ENCODE measurements at regions not wholly inside any gene's neighbourhood (a gene's known extent, or its start where the extent isn't known, plus 50 kb on each side); places are given as distances from the start of the nearest gene placed in this dataset.

DNA sequence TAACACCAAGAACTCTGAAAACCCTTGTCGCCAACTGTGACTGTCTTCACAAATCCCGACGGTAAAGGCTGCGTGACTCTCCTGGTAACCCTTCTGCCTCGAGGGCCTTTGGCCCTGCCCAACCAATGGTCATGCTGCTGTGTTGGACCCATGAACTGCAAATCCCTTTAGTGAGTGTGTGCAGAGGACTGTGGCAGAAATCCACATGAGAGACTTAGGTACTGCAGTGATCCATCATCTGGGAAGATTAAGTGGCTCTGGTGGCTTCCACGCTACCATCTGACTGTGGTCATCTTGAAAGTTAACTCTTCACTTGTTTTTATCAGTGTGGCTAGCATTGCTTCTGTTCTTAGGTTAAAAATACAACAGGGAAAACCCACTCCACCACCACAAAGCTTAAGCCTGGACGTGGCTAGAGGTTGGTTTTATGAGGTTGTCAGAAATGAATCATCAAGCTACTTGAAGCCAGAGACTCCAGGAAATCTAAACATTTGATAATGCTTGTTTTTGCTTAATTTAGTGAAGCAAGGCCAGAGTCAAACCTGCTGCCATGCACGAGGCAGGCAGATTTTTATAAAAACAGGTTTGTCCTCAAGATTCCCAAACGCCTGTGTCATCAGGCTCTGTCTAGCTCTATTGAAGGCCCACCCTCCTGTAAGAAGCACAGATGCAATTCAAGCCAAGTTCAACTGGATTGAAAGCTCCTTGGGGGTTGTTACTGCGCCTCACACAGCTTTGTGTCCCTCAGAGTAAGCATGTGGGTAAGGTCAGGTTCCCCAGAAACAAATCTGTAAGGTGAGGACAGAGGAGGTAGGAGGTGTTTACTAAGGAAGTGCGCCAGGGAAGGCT, 52.7 kb upstream of the ERCC6L2 start:
- DNase-seq = no peak

DNA sequence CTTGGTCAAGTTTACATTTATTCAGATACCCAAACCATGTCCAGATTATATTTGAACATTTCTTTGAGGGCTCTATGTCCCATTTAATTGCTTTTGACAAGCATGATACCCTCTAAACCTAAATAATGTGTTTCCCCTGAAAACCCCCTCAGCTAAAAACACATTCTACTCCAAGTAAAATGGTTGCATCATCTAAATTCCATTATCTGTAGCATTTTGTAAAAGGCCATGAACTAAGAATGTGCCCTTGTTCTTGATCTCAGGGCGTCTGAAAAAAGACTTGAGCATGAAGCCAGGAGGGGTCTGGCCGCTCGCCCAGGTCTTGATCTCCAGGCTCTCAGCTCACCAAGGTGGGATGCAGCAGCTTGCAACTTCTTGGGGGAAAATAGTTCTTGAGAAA, 53.5 kb upstream of the ERCC6L2 start:
- DNase-seq = no peak

DNA sequence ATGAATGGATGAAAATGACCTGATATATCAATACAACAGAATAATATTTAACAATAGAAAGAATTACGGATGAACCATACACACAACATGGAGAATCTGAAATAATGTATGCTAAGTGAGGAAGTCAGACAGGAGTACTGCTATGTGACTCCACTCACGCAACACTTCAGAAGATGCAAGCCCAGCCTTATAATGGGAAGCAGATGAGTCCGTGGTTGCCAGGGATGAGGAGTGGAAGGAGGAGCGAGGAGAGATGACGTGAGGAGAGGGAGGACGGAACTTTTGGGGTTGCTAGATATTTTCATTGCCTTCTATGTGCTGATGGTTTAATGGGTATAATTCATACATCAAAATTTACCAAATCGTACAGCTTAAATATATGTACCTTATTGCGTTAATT, 55.4 kb upstream of the ERCC6L2 start:
- no peak for DNase-seq

DNA sequence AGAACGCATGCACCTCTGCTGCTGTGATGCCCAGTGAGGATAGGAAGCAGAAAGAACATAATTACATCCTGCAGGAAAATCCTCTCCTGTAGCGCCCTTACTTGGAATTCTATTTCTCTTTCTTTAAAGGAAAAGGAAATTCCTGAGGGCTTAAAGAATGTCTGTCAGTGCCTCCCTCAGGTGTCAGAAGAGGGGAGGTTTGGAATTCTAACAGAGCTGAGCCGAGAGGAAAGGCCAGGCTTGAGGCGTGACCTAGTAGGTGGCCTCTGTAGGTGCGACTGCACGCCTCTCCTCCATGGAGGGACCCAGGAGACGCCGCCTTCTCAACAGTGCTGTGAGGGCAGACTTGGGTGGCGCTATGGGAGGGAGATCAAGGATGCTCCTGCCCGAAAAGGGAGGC, 55.9 kb upstream of the ERCC6L2 start:
- no peak for DNase-seq

DNA sequence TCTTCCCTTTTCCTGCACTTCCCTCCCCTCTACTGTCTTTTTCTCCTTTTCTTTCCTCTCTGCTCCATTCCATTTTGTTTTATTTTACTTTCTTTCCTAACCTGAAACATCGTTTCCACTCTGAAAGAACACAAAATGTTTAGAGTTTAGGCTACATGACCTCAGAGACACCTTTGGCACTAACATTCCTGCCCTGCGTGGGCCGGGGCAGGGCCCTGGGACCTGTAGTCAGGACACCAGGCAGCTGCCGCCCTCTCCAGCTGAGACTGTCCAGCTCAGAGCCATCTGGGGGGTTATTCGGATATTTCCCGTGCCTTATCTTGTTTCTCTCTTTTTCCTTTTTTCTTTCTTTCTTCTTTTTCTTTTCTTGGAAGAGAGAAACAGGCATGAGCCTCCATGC, 58.3 kb upstream of the ERCC6L2 start:
- DNase-seq = no peak

DNA sequence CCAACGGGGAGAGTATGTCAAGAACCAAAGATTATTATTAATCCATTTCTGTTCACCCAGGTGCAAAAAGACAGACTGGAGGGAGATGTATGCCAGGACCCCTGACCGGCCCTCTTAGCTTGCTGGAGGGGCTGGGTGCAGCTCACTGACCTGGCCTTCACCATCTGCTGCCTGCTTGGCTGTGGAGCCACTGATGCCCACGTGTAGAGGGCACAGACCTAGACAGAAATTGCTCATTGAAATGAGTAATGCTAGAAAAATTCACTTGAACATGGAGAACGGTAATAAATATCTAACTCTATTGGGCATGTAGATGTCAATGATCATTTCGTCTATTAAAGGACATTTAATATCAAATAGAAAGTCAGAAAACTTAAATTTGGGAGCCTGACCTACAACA, 58.8 kb upstream of the ERCC6L2 start:
- DNase-seq = no peak

DNA sequence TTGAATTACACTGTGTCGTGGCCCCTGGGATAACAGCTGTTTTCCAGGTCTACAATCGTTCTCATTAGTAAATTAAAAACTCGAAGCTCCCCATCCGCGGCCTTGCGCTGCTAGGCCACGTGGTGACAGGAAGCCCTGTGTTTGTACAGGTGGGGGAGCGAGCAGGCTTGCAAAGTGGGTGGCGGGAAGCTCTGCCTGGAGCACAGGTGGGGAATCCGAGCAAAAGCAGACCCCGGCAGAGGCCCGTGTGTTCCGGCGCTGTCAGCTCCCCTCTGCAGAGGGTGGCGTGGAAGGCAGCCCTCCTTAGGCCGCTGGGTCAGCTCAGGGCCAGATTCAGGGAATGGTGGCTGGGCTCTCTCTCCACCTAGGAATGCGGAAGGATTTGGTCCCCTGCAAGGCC, 59.5 kb upstream of the ERCC6L2 start:
- DNase-seq = no peak

DNA sequence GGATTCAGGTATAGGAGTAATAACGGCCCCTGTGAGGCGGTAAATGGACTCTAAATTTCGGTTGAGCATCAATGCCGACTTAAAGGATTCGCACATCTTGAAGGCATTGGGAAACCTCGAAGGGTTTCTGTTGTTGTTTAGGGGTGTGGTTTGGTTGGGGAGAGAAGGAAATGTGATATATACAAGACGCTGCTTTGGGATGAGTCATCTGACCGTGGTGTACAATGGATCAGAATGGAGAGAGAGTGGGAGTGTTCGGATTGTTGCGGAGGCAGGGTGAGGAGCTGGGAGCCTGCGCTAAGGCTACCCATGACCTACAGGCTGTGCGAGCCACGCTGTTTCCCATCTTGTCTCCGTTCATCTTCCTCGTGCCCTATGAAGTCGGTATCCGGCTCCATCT, 60.4 kb upstream of the ERCC6L2 start:
- no peak for DNase-seq

DNA sequence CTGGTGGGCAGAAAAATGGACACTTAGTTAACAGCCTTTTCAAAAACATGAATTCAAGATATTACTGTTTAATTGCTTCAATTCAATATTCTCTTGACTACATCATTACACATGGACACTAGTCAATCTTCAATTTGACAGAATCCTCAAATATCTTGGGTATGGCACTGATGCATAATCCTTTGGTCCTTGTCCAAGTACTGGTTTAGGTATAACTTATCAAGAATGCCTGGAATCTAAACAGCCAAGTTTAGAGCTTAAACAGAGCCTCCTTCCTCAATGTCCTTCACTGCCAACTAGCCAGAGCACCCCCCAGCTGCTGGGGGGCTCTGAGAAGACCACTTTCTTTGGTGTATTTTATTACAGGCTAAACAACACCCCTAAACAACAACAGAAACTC, 61.6 kb upstream of the ERCC6L2 start:
- no peak for DNase-seq

DNA sequence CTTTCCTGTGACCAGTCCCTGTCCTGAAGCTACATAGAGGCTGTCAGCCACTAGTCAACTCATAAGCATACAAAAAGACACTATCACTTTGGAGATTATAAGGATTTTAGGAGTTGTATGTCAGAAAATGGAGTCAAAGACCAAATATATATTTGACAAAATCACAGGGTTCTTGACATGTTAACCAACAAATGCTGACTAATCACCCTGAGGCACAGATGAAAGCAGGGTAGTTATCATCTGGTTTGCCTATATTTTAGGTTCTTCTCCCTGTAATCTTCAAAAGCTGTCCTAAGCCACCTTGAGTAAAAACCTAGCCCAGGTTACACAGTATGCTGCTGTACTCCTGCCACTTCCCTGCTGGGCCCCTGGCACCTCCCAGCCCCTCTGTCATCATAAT, 64.7 kb upstream of the ERCC6L2 start:
- no peak for DNase-seq

DNA sequence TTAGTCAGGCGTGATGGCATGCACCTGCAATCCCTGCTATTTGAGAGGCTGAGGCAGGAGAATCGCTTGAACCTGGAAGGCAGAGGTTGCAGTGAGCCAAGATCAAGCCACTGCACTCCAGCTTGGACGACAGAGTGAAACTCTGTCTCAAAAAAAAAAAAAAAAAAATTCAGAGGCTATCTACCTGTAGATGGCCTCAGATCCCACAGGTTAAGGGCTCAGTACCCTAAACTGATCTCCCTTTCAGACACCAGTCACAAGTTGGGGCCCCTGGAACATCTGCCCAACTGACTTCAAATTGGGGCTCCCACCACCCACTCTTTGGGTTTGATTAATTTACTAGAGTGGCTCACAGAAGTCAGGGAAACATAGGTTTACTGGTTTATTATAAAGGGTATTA, 65.4 kb upstream of the ERCC6L2 start:
- DNase-seq = no peak

DNA sequence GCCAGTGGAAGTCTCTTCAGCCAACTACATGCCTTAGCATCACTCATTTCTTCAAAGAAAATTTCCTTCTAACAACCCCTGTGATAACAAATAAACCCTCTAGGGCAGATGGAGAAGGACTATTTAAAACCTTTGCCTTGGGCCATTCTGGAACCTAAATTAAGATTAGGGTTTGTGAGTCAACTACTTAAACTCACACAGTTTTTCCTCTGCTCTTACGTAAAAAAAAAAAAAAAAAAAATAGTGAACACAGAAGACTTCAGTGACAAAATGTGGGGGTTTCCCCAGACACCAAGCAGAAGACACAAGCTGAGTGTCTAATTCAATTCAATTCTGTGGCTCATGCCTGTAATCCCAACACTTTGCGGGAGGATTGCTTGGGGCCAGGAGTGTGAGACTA, 65.8 kb upstream of the ERCC6L2 start:
- no peak for DNase-seq

DNA sequence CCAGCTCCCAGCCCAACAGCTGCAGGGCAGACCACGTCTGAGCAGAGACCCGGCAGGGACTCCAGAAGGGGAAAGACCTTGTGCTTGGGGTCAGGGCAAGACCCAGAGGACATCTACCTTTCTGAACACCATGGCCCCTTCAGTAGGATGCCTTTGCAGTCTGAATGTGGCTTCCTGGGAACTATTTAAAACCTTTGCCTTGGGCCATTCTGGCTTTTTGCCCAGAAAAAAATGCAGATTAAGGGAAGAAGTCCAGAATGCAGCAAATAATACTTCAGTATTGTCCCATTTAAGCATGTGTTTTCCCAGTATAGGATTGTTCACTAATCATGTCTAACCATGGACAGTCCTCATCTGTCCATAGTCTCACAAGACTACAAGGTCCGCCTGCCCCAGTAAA, 67.5 kb upstream of the ERCC6L2 start:
- no peak for DNase-seq

DNA sequence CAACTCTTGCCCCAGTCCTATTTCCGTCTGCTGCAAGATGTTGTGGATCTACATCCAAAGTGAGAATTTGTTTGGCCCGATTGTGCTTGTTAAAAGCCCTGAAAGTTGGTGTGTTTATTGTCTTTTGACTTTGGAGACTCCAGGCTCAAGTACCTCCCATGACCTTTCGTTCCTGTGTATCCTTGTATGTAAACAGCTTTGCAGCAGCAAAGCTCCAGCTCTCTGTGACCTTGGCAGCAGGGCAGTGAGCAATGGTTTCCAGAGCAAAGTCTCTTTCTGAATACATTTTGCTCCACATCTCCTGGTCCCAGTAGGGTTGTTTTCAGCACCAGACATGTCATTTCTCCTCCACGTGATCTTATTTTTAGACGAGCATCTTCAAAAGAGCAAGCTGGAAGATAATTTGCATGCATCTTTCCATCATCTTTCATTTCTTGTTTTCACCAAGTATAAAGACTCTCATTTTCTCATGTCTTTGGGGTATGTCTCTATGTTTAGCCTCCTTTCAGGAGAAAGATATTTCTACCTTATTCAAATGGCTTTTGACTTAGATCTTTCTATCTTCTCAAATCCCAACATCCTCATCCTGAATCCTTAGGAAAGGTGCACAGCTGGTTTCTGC, 68.1 kb upstream of the ERCC6L2 start:
- DNase-seq = no peak

DNA sequence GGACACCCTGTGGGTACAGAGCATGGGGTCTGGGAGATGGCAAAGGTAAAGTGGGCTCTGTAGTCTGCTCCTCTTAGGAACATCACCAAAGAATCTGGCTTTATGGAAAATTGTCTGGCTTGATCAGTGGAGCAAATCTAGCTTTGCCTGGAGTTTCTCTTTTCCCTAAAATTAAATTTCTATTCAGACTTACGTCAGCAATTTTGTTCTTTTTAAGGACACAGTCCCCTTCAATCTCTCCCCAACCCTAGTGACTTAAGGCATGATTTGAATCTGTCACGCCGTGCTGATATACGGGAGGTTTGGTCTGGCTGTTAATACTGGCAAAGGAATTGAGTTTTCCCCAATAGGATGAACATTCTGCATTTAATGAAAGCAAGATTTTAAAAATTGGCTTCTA, 72.3 kb upstream of the ERCC6L2 start:
- DNase-seq = no peak

DNA sequence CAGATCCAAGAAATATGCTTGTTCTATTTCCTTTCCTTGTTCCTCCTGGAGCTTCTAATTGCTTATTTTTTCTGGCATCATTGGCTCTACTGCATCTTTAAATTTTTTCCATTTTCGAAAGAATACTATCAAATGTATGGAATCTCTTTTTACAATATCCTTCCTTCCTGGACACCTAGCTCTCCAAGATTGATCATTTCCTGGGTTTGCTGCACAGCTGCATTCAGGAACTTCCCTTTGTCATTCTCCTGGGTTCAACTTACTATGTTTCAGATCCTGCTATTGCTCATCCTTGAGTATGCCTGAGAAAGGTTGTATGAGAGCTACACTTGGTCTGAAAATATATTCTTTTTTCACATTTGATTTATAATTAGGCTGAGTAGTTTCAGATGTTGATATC, 73.7 kb upstream of the ERCC6L2 start:
- no peak for DNase-seq

DNA sequence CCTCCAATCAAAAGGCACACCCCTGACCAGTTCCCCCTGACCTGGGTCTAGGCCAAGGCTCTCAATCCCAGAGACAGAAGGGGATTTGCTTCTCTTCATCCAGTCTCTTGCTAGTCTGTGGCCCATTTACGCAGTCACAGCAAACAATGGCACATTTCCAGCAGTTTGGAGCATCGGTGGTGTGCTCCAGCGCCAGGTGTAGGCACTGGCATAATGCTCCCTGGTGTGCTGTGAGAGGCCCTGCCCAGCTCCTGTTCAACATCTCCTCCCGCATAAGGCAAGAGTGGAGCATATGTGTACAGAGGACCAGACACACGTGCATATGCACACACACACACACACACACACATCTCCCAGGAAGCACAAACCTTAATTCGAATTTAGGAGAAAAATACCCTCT, 79.5 kb upstream of the ERCC6L2 start:
- DNase-seq = no peak

DNA sequence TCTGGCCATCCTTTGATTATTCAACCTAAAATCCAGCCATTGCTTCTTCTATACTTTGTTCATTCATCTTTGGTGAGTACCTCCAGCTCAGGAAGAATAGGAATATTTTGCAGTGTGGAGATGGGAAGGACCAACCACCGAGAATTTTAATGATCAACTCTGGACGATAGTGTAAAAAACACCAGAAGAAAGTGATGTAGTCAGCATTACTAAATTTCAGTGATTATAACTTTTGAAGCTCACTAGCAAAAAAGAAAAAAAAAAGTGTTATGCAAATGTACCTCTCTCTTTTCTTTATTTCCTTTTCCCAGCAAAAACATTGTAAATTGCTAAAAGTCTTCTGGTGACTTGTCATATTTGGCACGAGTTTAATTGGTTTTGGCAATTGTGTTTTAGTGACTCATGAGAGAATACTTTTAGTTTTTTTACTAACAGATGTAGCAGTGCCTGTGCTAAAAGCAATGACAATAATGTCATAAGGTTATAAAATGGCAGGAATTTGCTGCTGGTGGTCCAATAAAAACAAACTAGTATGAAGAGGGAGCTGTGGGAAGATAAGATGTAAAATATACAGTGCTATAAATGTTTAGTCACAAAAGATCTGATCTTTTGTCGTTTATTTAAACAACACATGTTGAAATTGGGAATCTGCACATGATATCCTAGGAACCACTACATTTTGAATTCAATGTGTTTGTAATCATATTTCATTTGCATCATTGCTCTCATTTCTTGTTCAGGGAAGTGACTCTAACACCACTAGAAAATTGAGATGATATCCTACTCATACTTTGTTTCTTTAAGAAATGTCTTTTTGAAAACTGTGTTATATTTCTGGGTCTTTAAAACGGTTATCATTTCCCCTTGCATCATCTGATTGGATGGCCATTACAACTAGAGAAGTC, 81.3 kb upstream of the ERCC6L2 start:
- no peak for DNase-seq

DNA sequence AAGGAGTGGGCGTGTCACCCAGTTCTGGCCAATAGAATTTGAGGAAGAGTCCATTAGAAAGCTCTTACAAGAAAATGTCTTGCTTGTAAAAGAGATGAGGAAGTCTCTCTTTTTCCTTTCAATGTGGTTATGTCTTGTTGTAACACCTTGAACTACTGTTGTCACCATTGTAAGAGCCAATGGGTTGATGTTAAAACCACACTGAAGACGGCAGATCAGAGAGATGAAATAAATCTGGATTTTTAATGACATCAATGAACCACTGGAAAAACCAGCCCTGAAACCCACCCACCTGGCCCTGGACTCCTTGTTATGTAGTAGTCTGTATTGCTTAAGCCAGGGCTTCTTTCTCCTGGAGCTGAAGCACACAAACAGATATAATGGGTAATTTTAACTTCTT, 83.8 kb upstream of the ERCC6L2 start:
- no peak for DNase-seq

DNA sequence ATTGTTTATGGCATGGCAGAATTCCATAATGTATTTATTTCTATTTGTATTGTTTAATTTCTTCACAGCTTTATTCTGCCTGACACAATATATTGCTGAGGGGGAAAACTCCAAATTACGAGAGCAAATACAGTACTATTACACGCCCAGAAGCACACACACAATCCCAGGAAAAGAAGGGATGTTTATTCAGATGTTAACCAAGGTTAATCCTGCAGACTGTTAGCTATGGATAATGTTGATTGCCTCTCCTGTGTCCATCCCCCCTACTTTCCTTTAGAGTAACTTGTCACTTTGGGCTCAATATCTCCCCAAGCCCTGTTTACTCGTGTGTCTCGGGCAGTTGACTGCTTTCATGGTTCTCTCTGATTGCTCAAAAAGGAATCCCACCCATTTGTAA, 84.2 kb upstream of the ERCC6L2 start:
- DNase-seq = no peak

DNA sequence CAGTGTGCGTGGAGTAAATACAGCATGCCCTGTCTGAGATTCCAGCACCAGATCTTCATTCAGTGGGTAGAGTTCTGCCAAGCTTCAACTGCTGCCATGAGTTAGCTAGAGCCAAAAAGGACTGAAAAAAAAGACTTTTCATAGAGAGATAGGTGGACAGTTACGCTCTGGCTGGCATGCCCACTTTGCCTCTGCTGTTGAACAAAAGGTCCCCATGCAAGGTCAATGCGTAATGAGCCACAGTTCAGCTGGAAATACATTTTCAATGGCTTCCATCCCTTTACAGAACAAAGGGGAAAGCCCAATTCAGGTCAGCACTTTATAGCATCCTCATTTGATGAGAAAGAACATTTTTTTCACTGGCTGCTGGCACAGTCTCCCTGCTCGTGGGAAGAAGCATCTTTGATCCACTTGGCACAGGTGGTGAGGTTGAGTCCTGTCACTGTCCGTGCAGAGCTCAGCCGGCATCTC, 86.9 kb upstream of the ERCC6L2 start:
- DNase-seq = no peak

DNA sequence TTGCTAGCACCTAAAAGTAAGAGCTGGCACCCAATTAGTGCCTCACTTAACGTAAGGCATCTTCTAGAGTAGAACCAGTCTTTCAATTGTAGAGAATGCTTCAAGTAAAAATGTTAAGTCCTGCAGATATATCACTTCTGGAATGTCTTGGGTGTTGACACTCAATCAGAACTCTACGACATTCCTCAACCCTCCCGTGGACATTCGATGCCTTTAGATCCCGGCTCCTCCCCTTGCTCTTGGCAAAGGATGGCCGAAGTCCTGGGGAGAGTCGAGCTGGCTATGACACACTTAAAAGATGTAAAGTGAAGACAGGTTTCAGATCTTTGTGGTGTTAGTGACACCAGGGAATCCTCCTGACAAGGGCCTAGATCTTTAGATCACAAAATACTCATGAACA, 87.5 kb upstream of the ERCC6L2 start:
- DNase-seq = no peak

DNA sequence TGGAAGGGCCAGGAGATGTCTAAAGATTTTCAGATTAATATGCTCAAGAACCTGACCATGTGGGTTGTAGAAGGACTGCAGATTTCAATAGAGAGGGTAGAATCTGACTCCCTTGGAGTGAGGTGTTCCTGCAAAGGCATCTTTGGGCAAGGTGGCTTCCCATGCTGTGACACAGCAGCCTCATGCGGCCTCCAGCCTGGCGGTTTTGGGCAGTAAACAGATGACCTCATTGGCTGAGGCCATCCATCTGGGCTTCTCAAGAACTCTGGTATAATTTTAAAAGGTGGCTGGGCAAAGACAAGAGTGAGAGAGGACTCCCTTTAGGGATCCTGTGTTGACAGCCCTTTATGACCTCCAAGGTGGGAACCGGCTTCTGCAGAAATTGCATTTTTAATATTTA, 90.3 kb upstream of the ERCC6L2 start:
- no peak for DNase-seq

DNA sequence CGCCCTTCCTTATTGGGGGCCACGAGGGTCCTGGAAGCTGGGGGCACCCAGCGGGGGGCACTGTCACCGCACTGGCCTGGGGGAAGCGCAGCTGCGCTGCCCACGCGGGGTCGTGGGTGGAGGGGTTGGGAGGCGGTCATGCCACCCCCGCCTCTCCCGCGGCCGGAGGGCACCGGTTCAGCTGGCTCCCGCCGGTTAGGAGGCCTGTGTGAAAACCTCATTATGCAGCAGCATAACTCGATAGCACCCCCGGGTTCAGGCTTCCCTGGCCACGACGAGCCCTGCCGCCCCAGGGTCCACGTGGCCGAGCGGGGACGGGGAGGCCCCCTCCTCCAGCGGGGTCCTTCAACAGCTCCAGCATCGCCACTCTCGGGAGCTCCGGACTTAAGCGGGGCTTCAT, 91.2 kb upstream of the ERCC6L2 start:
- DNase-seq = no peak
